K562 (cell line): ENCODE measurements at regions not wholly inside any gene's neighbourhood (a gene's known extent, or its start where the extent isn't known, plus 50 kb on each side); places are given as distances from the start of the nearest gene placed in this dataset.

Source experiments
- ATAC-seq: fragments of 200-7000 bp; cut with Tn5 transposase; 3 replicates; pipeline ENCODE4 v1.9.1; 2020; ENCODE audit warnings: moderate library complexity
- BruUV-seq: library from RNA; stranded (reverse); fragments of 400-500 nt; replicated peaks from 2 replicates; lab custom pipeline; 2021; lab: Mats Ljungman, UMichigan
- CTCF ChIA-PET: fragments of 300-600 bp; formaldehyde crosslinking; extraction: SDS; loops from one replicate; lab custom pipeline; 2021; ENCODE audit warnings: low intra/inter-chr PET ratio; lab: Yijun Ruan, JAX
- POLR2A ChIA-PET: fragments of 300-600, 350-650 bp; sonication (Branson Sonifier 250); formaldehyde crosslinking; extraction: SDS; loops from one replicate; lab custom pipeline; 2021; ENCODE audit warnings: antibody characterized with exemption, inconsistent platforms; lab: Yijun Ruan, JAX
- DNase-seq, 4 experiments: peaks; one replicate each; pipeline versions ENCODE4 v3.0.0 to v3.0.0-alpha.2; 2011 to 2018; ENCODE audit warnings: low spot score in 3 of 4, mixed read lengths in 3 of 4; ENCODE audit errors: extremely low read depth in 1 of 4
- FAIRE-seq: peaks from 2 replicates; lab custom pipeline; 2011; peaks lifted over from hg19 to GRCh38; lab: Jason Lieb, UNC
- H2AFZ ChIP-seq: 2 replicates; pipeline ENCODE4 v1.6.0; 2011; ENCODE audit warnings: low read depth, low read length, control low read depth, inconsistent platforms
- H3K27ac ChIP-seq: fragments of 200-600 bp; 3 replicates; pipeline ENCODE4 v1.8.0; 2011; ENCODE audit warnings: low read depth, mild to moderate bottlenecking, control low read depth, inconsistent platforms, low read length, moderate library complexity, mixed read lengths; ENCODE audit errors: extremely low read depth
- H3K27me3 ChIP-seq, 2 experiments: fragments of 300-600 bp in 1 of 2; 2 replicates in 1 of 2; 3 replicates in 1 of 2; pipeline versions ENCODE4 v1.6.0 to v1.8.0; 2011; ENCODE audit warnings: inconsistent platforms in 2 of 2, low read length in 2 of 2, mild to moderate bottlenecking in 1 of 2, mixed read lengths in 1 of 2, moderate library complexity in 1 of 2; ENCODE audit not compliant: control insufficient read depth in 2 of 2, insufficient read depth in 2 of 2
- H3K36me3 ChIP-seq: fragments of 300-600 bp; 3 replicates; pipeline ENCODE4 v1.8.0; 2011; ENCODE audit warnings: mild to moderate bottlenecking, low read length, inconsistent platforms; ENCODE audit not compliant: control insufficient read depth, insufficient read depth
- H3K4me1 ChIP-seq, 2 experiments: fragments of 200-600 bp in 1 of 2; replicated peaks in 1 of 2; 2 replicates in 1 of 2; 3 replicates in 1 of 2; pipeline versions ENCODE4 v1.5.1 to v1.8.0; 2011; ENCODE audit warnings: inconsistent platforms in 2 of 2, low read length in 2 of 2, mild to moderate bottlenecking in 1 of 2, mixed read lengths in 1 of 2, moderate library complexity in 1 of 2; ENCODE audit not compliant: control insufficient read depth in 2 of 2, insufficient read depth in 2 of 2
- H3K4me2 ChIP-seq: 2 replicates; pipeline ENCODE4 v1.6.1; 2011; ENCODE audit warnings: low read length, control low read depth, inconsistent platforms, mixed read lengths; ENCODE audit not compliant: insufficient read depth
- H3K4me3 ChIP-seq: fragments of 200-600 bp; sonication (generic), shearing (Covaris generic); 2 replicates; pipeline ENCODE4 v1.5.1; 2016; ENCODE audit warnings: control low read depth, inconsistent platforms
- H3K79me2 ChIP-seq: fragments of 200-600 bp; 3 replicates; pipeline ENCODE4 v1.8.0; 2011; ENCODE audit warnings: low read length, inconsistent platforms; ENCODE audit not compliant: control insufficient read depth, insufficient read depth
- H3K9ac ChIP-seq, 2 experiments: 2 replicates each; pipeline versions ENCODE4 v1.6.0 to v1.6.1; 2011; ENCODE audit warnings: low read depth in 2 of 2, low read length in 2 of 2, control low read depth in 1 of 2, inconsistent platforms in 1 of 2, mild to moderate bottlenecking in 1 of 2, mixed read lengths in 1 of 2; ENCODE audit not compliant: insufficient read depth in 1 of 2
- H3K9me1 ChIP-seq: one replicate; pipeline ENCODE4 v1.6.0; 2011; ENCODE audit warnings: inconsistent platforms, mild to moderate bottlenecking, low read length, moderate library complexity; ENCODE audit not compliant: control insufficient read depth, insufficient read depth
- H3K9me3 ChIP-seq: replicated peaks from 2 replicates; pipeline ENCODE4 v1.5.1; 2011; ENCODE audit warnings: low read depth, low read length, inconsistent platforms; ENCODE audit not compliant: control insufficient read depth, insufficient read depth
- H4K20me1 ChIP-seq: replicated peaks from 2 replicates; pipeline ENCODE4 v1.6.1; 2011; ENCODE audit warnings: low read length, inconsistent platforms, mixed read lengths; ENCODE audit not compliant: control insufficient read depth, insufficient read depth
- BACH1 ChIP-seq: fragments of 200-800 bp; sonication (Bioruptor generic); IDR thresholded peaks from 2 replicates; pipeline ENCODE4 v1.6.1; 2016; ENCODE audit warnings: missing genetic modification characterization, missing compliant biosample characterization
- COPS2 ChIP-seq: fragments of 450-650 bp; conservative IDR thresholded peaks from 2 replicates; pipeline ENCODE4 v1.6.1; 2016; ENCODE audit warnings: mild to moderate bottlenecking, moderate library complexity
- ETS1 ChIP-seq: conservative IDR thresholded peaks from 2 replicates; pipeline ENCODE4 v1.6.1; 2011; ENCODE audit warnings: low read depth, mild to moderate bottlenecking, low read length; ENCODE audit not compliant: control insufficient read depth
- HNRNPUL1 ChIP-seq: fragments of 200-400 bp; formaldehyde crosslinking; IDR thresholded peaks from 2 replicates; pipeline ENCODE4 v1.6.1; 2017; ENCODE audit warnings: low read length
- NFE2L1 ChIP-seq: fragments of 450-650 bp; IDR thresholded peaks from 2 replicates; pipeline ENCODE4 v1.6.1; 2016; ENCODE audit warnings: missing genetic modification characterization, low read depth, mild to moderate bottlenecking, missing compliant biosample characterization, moderate library complexity, borderline replicate concordance
- NR2F6 ChIP-seq: fragments of 450-650 bp; formaldehyde crosslinking; IDR thresholded peaks from 2 replicates; pipeline ENCODE4 v1.4.0; 2020; ENCODE audit warnings: mild to moderate bottlenecking
- PHF20 ChIP-seq: fragments of 450-650 bp; IDR thresholded peaks from 2 replicates; pipeline ENCODE4 v1.6.1; 2018; ENCODE audit not compliant: partially characterized antibody
- POLR2AphosphoS2 ChIP-seq: IDR thresholded peaks from 2 replicates; pipeline ENCODE4 v1.6.1; 2012; ENCODE audit warnings: low read length, improper control_type of control experiment
- RAD21 ChIP-seq, 2 experiments: fragments of 250-450 bp in 1 of 2; fragments of 450-650 bp in 1 of 2; sonication (Bioruptor Pico) in 1 of 2; formaldehyde crosslinking in 1 of 2; IDR thresholded peaks in 1 of 2; conservative IDR thresholded peaks in 1 of 2; 2 replicates each; pipeline versions ENCODE4 v1.4.0 to v1.8.0; 2020 to 2022; ENCODE audit warnings: mild to moderate bottlenecking in 2 of 2, moderate library complexity in 1 of 2
- RFX5 ChIP-seq: IDR thresholded peaks from 2 replicates; pipeline ENCODE4 v1.6.1; 2011; ENCODE audit warnings: low read depth, mild to moderate bottlenecking, improper control_type of control experiment, low read length
- SMARCB1 ChIP-seq: IDR thresholded peaks from 2 replicates; pipeline ENCODE4 v1.6.1; 2011; ENCODE audit warnings: improper control_type of control experiment, low read depth; ENCODE audit not compliant: insufficient read length
- SPI1 ChIP-seq: IDR thresholded peaks from 2 replicates; pipeline ENCODE4 v1.6.1; 2011; ENCODE audit warnings: low read depth, low read length, control low read depth, borderline replicate concordance
- TRIM28 ChIP-seq: fragments of 450-650 bp; IDR thresholded peaks from 2 replicates; pipeline ENCODE4 v1.6.1; 2017
- ZC3H11A ChIP-seq: IDR thresholded peaks from 2 replicates; pipeline ENCODE4 v1.6.1; 2012; ENCODE audit warnings: low read depth, low read length, improper control_type of control experiment
- ZNF146 ChIP-seq: IDR thresholded peaks from one replicate; pipeline ENCODE4 v1.6.1; 2018; ENCODE audit warnings: missing compliant biosample characterization; ENCODE audit not compliant: unreplicated experiment
- ZNF354B ChIP-seq: fragments of 250-450 bp; sonication (Bioruptor Pico); IDR thresholded peaks from 2 replicates; pipeline ENCODE4 v1.4.0; 2020
- ZNF431 ChIP-seq: sonication (generic); formaldehyde crosslinking; IDR thresholded peaks from 2 replicates; pipeline ENCODE4 v1.8.0; 2022; ENCODE audit warnings: mild to moderate bottlenecking, missing genetic modification reagents
- ZNF445 ChIP-seq: fragments of 250-450 bp; sonication (Bioruptor Pico); IDR thresholded peaks from 2 replicates; pipeline ENCODE4 v1.4.0; 2020; ENCODE audit warnings: low read depth, mild to moderate bottlenecking, moderate library complexity
- ZNF778 ChIP-seq: fragments of 450-650 bp; formaldehyde crosslinking; IDR thresholded peaks from 2 replicates; pipeline ENCODE4 v1.4.0; 2020; ENCODE audit warnings: mild to moderate bottlenecking, moderate library complexity
- WGBS: fragments of 100-300 bp; shearing (Covaris generic); methylation state at CpG from one replicate; pipeline ENCODE4 v1.1.6; 2016; ENCODE audit warnings: low coverage, mixed read lengths; ENCODE audit not compliant: insufficient coverage; ENCODE audit errors: missing lambda C conversion rate; 5-methylcytosine and 5-hydroxymethylcytosine counted together
- in situ Hi-C: fragments of 300-500 bp; cut with MboI; formaldehyde crosslinking; loops from 4 replicates; pipeline ENCODE4 v1.15.0; 2018; ENCODE audit warnings: inconsistent platforms, mixed read lengths
- intact Hi-C: fragments of 100-400 bp; cut with micrococcal nuclease; formaldehyde crosslinking; loops from 2 replicates; pipeline ENCODE4 v1.14.2; 2022

GRCh38 chr22:48688366-48688765, 1139.3 kb downstream of the BRD1 start:
- Histone ChIP-seq H3K9me3 (no peaks in the 10 kb centered on the region), H3K79me2 (no peaks in the 10 kb centered on the region), H3K9me1 (no peaks in the 10 kb centered on the region), H3K9ac (no peak overlapping the region), H3K4me2 (no peak overlapping the region), H4K20me1 (no peaks in the 10 kb centered on the region), H3K36me3 (no peaks in the 10 kb centered on the region), H3K4me3 (no peak overlapping the region), H3K27me3 (peaks cover 0 to 1% of the 10 kb centered on the region in 2 experiments; a peak in 1 of 5 replicates), H3K4me1 (no peaks in the 10 kb centered on the region)
- ChIA-PET POLR2A (interaction anchor here (0.6 kb wide), 1 partner anchor 11 kb away, joined by 3 read pairs; no protein-coding TSS in a partner anchor), CTCF (no interaction called here)
- FAIRE-seq, result no peak
- BruUV-seq, result no TSS peak
- in situ Hi-C loops, result no loop called here
- no peak for DNase-seq
- 0% methylated on average over 4 of the region's 4 CpGs for WGBS
- TF ChIP-seq POLR2AphosphoS2, result no peak
- no peak for TF ChIP-seq RFX5
- no peak for TF ChIP-seq SMARCB1
- TF ChIP-seq PHF20, result no peak
- TF ChIP-seq TRIM28, result no peak
- TF ChIP-seq ZNF431 (CRISPR knock-in tag), result no peak
- TF ChIP-seq HNRNPUL1, result no peak
- no peak for TF ChIP-seq ZNF778 (CRISPR knock-in tag)
- no peak for TF ChIP-seq SPI1
- no peak for TF ChIP-seq RAD21 (CRISPR knock-in tag; conservative IDR thresholded peaks at IDR 0.05 in 1 of 2, IDR thresholded peaks at IDR 0.05 in 1 of 2)
- no peak for TF ChIP-seq COPS2
- TF ChIP-seq ZNF146, result no peak
- TF ChIP-seq ZNF445 (CRISPR knock-in tag), result no peak
- TF ChIP-seq NFE2L1 (tag), result no peak
- no peak for TF ChIP-seq ETS1
- TF ChIP-seq BACH1 (tag), result no peak
- no peak for TF ChIP-seq ZC3H11A
- no peak for TF ChIP-seq NR2F6 (CRISPR knock-in tag)
- TF ChIP-seq ZNF354B (CRISPR knock-in tag), result no peak
- TF ChIP-seq, all 486 proteins: peak for 0
- intact Hi-C loops, result no loop called here
- Histone ChIP-seq H3K27ac (no peak overlapping the region), H2AFZ (no peak overlapping the region)
- ATAC-seq, result no peak
